ENCODE measurements at regions not wholly inside any gene's neighbourhood (a gene's known extent, or its start where the extent isn't known, plus 50 kb on each side); places are given as distances from the start of the nearest gene placed in this dataset.

- no peak for TF ChIP-seq POLR2A (IDR thresholded peaks at IDR 0.05; ENCODE audit: low read length)
- no peak for TF ChIP-seq GATA1 (IDR thresholded peaks at IDR 0.05; ENCODE audit: low read depth, low read length)
Observed at GRCh38 chr13:75139291-75139690, 342.7 kb downstream of the TBC1D4 start.

All from erythroblast (primary cell).